Esophagus squamous epithelium (tissue), 5 donors: ENCODE measurements at regions not wholly inside any gene's neighbourhood (a gene's known extent, or its start where the extent isn't known, plus 50 kb on each side); places are given as distances from the start of the nearest gene placed in this dataset.

ENCODE experiments used
- DNase-seq: peaks from one replicate; lab custom pipeline; 2025; lab: John Stamatoyannopoulos, UW
- H3K27ac ChIP-seq, 4 donors: fragments of 200-600 bp; sonication (generic); one replicate each; pipeline ENCODE4 v1.5.1; 2016 to 2019; ENCODE audit warnings: mild to moderate bottlenecking in 1 of 4
- H3K27me3 ChIP-seq, 4 donors: fragments of 200-600 bp; sonication (generic); 1 replicate in 3 of 4; 2 replicates in 1 of 4; pipeline versions ENCODE4 v1.5.1 to v1.6.0; 2017 to 2021; ENCODE audit warnings: antibody characterized with exemption in 1 of 4
- H3K36me3 ChIP-seq, 3 donors: fragments of 200-600 bp; sonication (generic); one replicate each; pipeline ENCODE4 v1.5.1; 2016 to 2019
- H3K4me1 ChIP-seq, 3 donors: fragments of 200-600 bp; sonication (generic); one replicate each; pipeline ENCODE4 v1.5.1; 2017 to 2019
- H3K4me3 ChIP-seq, 4 donors: fragments of 200-600 bp; sonication (generic); 1 replicate in 3 of 4; 2 replicates in 1 of 4; pipeline ENCODE4 v1.5.1; 2016 to 2019; ENCODE audit warnings: mild to moderate bottlenecking in 2 of 4, moderate library complexity in 1 of 4
- H3K9me3 ChIP-seq, 3 donors: fragments of 200-600 bp; sonication (generic); one replicate each; pipeline ENCODE4 v1.5.1; 2016 to 2019
- POLR2A ChIP-seq, 4 donors: fragments of 450-650 bp; IDR thresholded peaks; one replicate each; pipeline ENCODE4 v1.6.1; 2017; ENCODE audit warnings: antibody characterized with exemption in 4 of 4, mild to moderate bottlenecking in 4 of 4, moderate library complexity in 3 of 4
- WGBS, 2 donors: methylation state at CpG; one replicate each; pipeline ENCODE4 v1.1.5; 2018; 5-methylcytosine and 5-hydroxymethylcytosine counted together
- intact Hi-C: fragments of 100-400 bp; cut with DNase I; formaldehyde crosslinking; loops from one replicate; pipeline ENCODE4 v1.15.0; 2022
- TF ChIP-seq, protein P1 (sequence below), 6 experiments: fragments of 450-650 bp in 4 of 6; fragments of 200-600 bp in 2 of 6; sonication (generic) in 2 of 6; IDR thresholded peaks; one replicate each; pipeline ENCODE4 v1.5.1; 2016 to 2019; ENCODE audit warnings: antibody characterized with exemption in 6 of 6, mild to moderate bottlenecking in 4 of 6, moderate library complexity in 4 of 6
- donor health status: DM: yes; HTN: yes; CAD: no.

DNA sequence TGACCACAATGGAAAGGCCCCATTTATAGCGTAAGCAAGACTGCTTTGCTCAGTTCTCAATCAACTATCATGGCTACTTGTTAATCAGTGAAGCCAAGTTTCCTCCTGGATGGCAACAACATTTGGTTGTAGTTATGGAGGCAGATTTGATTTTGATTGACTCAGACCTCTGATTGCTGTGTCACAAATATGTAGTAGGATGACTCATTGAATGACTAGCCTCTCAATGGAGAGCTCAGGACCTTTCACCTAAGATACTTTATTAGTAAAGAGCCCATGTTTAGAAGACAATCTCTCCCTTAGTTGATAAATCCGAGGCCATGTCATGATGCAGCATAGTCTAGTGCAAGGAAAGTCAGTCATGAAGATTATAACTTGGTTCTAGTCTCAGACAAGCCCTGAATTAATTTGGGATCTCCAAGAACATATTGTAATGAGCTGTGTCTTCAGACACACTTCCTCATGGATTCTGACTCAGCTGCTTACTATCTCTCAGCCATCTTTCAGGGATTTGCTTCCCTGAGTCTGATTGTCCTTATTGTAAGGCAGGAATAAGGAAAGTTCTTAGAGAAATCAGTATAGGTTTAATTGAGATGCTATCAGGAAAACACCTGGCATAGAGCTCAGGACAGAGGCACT lies 397.4 kb upstream of the TMCO5A start:
- DNase-seq = no peak
- TF ChIP-seq, protein P1, sequence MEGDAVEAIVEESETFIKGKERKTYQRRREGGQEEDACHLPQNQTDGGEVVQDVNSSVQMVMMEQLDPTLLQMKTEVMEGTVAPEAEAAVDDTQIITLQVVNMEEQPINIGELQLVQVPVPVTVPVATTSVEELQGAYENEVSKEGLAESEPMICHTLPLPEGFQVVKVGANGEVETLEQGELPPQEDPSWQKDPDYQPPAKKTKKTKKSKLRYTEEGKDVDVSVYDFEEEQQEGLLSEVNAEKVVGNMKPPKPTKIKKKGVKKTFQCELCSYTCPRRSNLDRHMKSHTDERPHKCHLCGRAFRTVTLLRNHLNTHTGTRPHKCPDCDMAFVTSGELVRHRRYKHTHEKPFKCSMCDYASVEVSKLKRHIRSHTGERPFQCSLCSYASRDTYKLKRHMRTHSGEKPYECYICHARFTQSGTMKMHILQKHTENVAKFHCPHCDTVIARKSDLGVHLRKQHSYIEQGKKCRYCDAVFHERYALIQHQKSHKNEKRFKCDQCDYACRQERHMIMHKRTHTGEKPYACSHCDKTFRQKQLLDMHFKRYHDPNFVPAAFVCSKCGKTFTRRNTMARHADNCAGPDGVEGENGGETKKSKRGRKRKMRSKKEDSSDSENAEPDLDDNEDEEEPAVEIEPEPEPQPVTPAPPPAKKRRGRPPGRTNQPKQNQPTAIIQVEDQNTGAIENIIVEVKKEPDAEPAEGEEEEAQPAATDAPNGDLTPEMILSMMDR (IDR thresholded peaks at IDR 0.05) = no peak
- TF ChIP-seq POLR2A (IDR thresholded peaks at IDR 0.05) = no peak
- Histone ChIP-seq H3K36me3 (no peaks in the 10 kb centered on the region), H3K4me1 (no peaks in the 10 kb centered on the region), H3K4me3 (no peak overlapping the region), H3K9me3 (no peaks in the 10 kb centered on the region), H3K27me3 (no peaks in the 10 kb centered on the region), H3K27ac (no peak overlapping the region)
- intact Hi-C loops = no loop called here
- WGBS, 2 donors = 60 to 62% methylated on average over 2 of the region's 2 CpGs

DNA sequence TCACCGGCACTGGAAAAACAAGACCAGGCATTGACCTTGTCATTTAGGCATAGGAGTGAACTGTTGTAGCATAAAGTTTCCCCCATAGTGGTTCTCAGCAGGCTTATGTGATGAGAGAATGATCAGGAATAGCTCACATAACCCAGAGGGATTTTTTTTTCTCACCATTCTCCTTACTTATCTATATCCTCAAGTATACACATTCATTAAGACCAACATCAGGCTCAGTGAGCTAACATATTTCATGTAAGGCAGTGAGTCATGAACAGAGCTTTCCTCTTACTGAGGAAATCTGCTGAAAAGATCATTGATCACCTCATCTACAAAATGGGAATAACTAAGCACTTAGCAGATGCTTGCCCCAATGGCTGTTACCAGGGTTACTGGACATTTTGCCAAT lies 396.6 kb upstream of the TMCO5A start:
- Histone ChIP-seq H3K27ac (no peak overlapping the region), H3K36me3 (no peaks in the 10 kb centered on the region), H3K4me3 (no peak overlapping the region), H3K9me3 (no peaks in the 10 kb centered on the region), H3K27me3 (no peaks in the 10 kb centered on the region), H3K4me1 (no peaks in the 10 kb centered on the region)
- intact Hi-C loops = no loop called here
- DNase-seq = no peak
- WGBS, 2 donors = 42 to 50% methylated on average over 1 of the region's 1 CpG
- TF ChIP-seq, protein P1 (IDR thresholded peaks at IDR 0.05) = no peak
- no peak for TF ChIP-seq POLR2A (IDR thresholded peaks at IDR 0.05)

DNA sequence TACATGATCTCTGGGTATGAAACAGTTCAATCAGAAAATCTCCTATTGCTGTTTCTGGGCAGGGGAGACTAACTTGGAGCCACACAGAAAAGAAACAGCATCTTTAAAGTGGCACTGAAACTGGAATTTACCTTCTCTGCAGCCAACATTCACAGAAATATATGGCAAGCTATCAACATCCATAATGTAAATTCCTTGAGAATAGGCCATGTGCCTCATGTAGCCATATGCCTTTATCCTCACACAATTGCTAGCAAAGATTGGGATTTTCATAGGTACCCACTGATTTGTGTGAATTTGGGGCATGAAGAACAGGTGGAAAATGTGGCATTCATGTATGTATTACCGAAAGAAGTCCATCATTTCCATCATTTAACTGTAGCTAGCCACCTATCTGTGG lies 386.3 kb upstream of the TMCO5A start:
- intact Hi-C loops = no loop called here
- Histone ChIP-seq H3K27ac (no peak overlapping the region), H3K27me3 (no peaks in the 10 kb centered on the region), H3K4me3 (no peak overlapping the region), H3K36me3 (no peaks in the 10 kb centered on the region), H3K9me3 (no peaks in the 10 kb centered on the region), H3K4me1 (no peaks in the 10 kb centered on the region)
- DNase-seq = no peak
- no peak for TF ChIP-seq POLR2A (IDR thresholded peaks at IDR 0.05)
- TF ChIP-seq, protein P1 (IDR thresholded peaks at IDR 0.05) = no peak
- WGBS, 2 donors = 76 to 79% methylated on average over 1 of the region's 1 CpG

DNA sequence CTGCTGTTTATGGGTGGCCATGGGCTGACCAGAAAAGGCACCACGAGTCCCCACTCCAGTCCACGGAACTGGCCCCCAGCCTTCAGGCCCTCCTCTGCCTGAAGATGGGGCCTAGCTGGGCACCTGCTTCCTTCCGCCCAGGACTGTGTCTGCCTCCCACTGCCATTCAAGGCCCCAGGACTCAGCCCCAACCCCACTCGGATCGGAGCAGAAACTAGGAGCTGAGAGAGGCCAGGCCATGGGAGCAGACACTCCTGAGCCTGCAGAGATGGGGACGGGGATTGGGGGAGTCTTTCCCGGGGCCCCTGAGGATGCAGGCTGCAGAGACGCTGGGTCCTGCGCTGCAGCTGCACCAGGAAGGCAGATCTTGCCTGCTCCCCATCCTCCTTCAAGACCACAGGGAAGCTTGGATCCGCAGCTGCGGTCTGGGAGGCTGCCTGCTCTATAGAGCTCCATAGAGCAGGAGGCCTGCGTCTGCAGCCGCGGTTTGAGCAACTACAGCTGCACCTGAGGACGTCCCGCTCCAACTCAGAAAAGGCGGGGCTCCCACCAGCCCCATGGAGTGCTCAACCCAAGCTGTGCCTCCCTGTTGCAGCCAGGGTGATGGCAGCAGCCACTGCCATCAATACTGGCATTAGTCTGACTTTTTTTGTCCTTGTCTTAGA lies 383.9 kb upstream of the TMCO5A start:
- Histone ChIP-seq H3K4me3 (no peak overlapping the region), H3K36me3 (no peaks in the 10 kb centered on the region), H3K9me3 (no peaks in the 10 kb centered on the region), H3K27me3 (no peaks in the 10 kb centered on the region), H3K27ac (no peak overlapping the region), H3K4me1 (no peaks in the 10 kb centered on the region)
- DNase-seq = no peak
- 86 to 95% methylated on average over 5 to 11 of the region's 17 CpGs for WGBS, 2 donors
- intact Hi-C loops = no loop called here
- TF ChIP-seq POLR2A (IDR thresholded peaks at IDR 0.05) = no peak
- TF ChIP-seq, protein P1 (IDR thresholded peaks at IDR 0.05) = no peak

DNA sequence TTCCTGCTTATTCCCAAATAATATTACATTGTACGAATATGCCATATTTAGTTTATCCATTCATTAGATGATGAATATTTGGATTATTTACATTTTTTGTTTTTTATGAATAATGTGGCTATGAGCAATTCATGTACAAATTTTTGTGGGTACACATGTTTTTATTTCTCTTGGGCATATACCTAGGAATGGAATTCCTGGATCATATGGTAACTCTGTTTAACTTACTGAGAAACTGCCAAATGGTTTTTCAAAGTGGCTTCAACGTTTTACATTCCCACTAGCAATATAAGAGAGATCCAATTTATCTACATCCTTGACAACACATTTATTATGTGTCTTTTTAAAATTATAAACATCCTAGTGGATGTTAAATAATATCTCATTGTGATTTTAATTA lies 362.0 kb upstream of the TMCO5A start:
- intact Hi-C loops = no loop called here
- WGBS, 2 donors = 33 to 53% methylated on average over 2 of the region's 2 CpGs
- Histone ChIP-seq H3K27me3 (no peaks in the 10 kb centered on the region), H3K4me3 (no peak overlapping the region), H3K4me1 (no peaks in the 10 kb centered on the region), H3K9me3 (no peaks in the 10 kb centered on the region), H3K27ac (no peak overlapping the region), H3K36me3 (no peaks in the 10 kb centered on the region)
- DNase-seq = no peak
- no peak for TF ChIP-seq POLR2A (IDR thresholded peaks at IDR 0.05)
- TF ChIP-seq, protein P1 (IDR thresholded peaks at IDR 0.05) = no peak
